SH-SY5Y (cell line): ENCODE measurements at regions not wholly inside any gene's neighbourhood (a gene's known extent, or its start where the extent isn't known, plus 50 kb on each side); places are given as distances from the start of the nearest gene placed in this dataset.

Experiments
- GATA2 ChIP-seq: IDR thresholded peaks from 2 replicates; pipeline ENCODE4 v1.6.1; 2011; ENCODE audit warnings: mild to moderate bottlenecking, low read depth, low read length
- GATA3 ChIP-seq: IDR thresholded peaks from 2 replicates; pipeline ENCODE4 v1.6.1; 2011; ENCODE audit warnings: low read depth, mild to moderate bottlenecking, low read length, moderate library complexity

DNA sequence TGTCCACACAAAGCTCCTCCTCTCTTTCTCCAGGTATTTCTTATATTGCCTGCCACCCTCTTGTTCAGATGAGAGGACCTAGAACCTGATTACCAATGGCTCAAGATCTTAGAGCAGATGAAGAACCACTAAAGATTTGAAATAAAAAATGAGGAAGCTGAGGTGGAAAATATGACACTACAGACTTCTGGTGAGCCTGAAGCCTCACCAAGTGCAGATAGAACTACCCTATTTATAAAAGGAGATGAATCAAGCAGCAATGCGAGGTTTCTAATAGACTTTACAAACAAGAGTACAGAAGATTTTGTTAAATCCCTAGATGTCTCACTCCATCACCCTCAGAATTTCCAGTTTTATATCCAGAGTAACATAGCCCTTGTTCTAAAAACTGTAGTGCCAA, 345.8 kb downstream of the TBC1D4 start:
- TF ChIP-seq GATA2: no peak
- no peak for TF ChIP-seq GATA3
